ENCODE measurements at regions not wholly inside any gene's neighbourhood (a gene's known extent, or its start where the extent isn't known, plus 50 kb on each side); places are given as distances from the start of the nearest gene placed in this dataset.
"Not testable (repeated sequence)": the region's sequence is repeated elsewhere in the genome, so short reads cannot be mapped to it uniquely, and the experiment has no call there.

DNA sequence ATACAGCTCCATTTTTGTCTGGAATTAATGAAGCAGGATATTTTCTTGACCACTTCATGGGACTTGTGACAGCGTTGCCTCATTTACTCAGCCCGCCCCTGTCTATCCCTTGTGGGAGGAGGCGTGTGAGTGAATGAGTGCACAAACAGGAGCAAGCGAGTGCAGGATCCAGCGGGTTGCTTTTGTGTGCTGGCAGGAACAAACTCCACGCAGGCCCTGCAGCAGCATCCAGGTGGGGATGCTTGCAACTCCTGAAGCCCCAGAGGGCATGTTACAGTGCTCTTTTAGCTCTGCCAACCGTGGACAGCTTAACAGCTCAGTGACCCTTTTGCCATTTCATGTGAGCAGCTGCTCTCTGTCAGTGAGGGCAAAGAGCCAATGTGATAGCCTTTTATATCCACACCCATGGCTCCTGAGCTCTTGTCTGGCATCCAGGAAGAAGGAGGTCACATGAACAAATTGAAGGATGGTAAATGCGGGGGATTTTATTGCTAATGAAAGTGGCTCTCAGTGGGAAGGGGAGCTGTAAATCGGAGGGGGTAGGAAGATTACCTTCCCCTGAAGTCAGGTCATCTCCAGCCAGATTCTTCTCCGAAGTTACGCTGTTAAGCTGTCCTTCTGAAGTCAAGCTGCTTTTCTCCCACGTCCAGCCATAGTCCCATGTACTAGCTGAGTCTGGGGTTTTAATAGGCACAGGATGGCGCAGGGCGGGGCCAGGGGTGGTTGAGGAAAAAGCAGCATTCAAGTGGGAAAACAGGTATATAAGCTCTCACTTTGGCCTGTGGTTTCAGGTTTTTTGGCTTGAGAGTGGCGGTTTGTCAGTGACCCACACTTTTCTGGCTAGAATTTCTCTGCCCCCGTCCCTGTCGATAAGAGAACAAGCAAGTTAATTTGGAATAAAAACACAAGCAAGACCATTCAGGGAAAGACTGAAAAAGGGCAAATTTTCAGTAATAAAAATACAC is 714.7 kb upstream of the MBL2 start:
- no peak for DNase-seq (ENCODE audit: low spot score)
- no peak for TF ChIP-seq CTCF (IDR thresholded peaks at IDR 0.05; ENCODE audit: extremely low read depth, missing control alignments)

GRCh38 chr10:53485422-53485821 is 712.8 kb upstream of the MBL2 start:
- not testable (repeated sequence) for DNase-seq (ENCODE audit: low spot score)

DNA sequence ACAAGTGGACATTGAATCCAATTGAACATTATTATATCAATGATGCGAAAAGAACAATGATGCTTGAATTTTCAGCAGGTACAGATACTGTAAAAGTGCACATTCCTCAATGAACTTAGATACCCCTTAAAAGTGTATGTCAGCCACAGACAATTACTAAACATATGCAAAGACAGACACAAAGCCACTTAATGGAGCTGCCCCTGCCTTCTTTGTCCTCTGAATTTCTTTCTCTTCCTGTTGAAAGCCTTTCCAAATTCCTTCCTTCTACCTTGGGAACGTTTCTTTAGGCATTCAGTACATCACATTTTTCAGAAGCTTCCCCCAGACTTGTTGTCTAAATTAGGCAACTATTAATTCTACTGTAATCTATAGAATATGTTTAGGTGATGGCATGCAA is 706.8 kb upstream of the MBL2 start:
- no peak for TF ChIP-seq CTCF (IDR thresholded peaks at IDR 0.05; ENCODE audit: extremely low read depth, missing control alignments)
- DNase-seq (ENCODE audit: low spot score) = no peak

DNA sequence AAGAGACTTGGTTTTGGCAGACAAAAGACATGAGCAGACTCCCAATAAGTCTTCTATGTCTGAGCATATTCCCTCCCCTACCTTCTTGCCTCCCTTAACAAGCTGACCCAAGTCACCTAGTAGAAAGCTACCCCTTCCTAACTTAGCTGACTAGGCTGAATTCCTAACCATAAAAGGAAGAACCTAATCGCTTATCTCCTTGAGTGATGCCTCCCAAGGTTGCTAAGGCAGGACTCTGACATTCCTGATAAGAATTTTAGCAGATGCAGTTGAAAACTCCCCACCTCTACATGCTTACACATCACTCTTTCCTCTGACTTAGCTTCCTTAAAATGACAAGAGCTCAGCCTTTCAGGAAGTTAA is 704.7 kb upstream of the MBL2 start:
- no peak for TF ChIP-seq CTCF (IDR thresholded peaks at IDR 0.05; ENCODE audit: extremely low read depth, missing control alignments)

GRCh38 chr10:53476650-53477312 is 704.2 kb upstream of the MBL2 start:
- TF ChIP-seq CTCF (IDR thresholded peaks at IDR 0.05; ENCODE audit: extremely low read depth, missing control alignments) = no peak

More for the DNA sequence above, 704.7 kb upstream of the MBL2 start:
- no peak for DNase-seq (ENCODE audit: low spot score)

GRCh38 chr10:53469383-53469782 is 696.8 kb upstream of the MBL2 start:
- no peak for DNase-seq (ENCODE audit: low spot score)
- TF ChIP-seq CTCF (IDR thresholded peaks at IDR 0.05; ENCODE audit: extremely low read depth, missing control alignments) = no peak

More at GRCh38 chr10:53476650-53477312, 704.2 kb upstream of the MBL2 start:
- no peak for DNase-seq (ENCODE audit: low spot score)

GRCh38 chr10:53463539-53463938 is 691.0 kb upstream of the MBL2 start:
- no peak for DNase-seq (ENCODE audit: low spot score)
- TF ChIP-seq CTCF (IDR thresholded peaks at IDR 0.05; ENCODE audit: extremely low read depth, missing control alignments) = no peak
